OCI-LY3 (cell line): ENCODE measurements at regions not wholly inside any gene's neighbourhood (a gene's known extent, or its start where the extent isn't known, plus 50 kb on each side); places are given as distances from the start of the nearest gene placed in this dataset.

Experiments used
- H2AFZ ChIP-seq: fragments of 200-600, 300-600 bp; shearing (Covaris generic); 2 replicates; pipeline ENCODE4 v1.6.0; 2014; ENCODE audit warnings: antibody characterized with exemption, low read depth, low read length
- H3K27ac ChIP-seq: fragments of 200-600, 300-600 bp; sonication (generic); 2 replicates; pipeline ENCODE4 v1.5.1; 2014; ENCODE audit warnings: mild to moderate bottlenecking, low read length, moderate library complexity, mixed read lengths
- H3K27me3 ChIP-seq: fragments of 200-600, 300-600 bp; sonication (generic); 2 replicates; pipeline ENCODE4 v1.6.1; 2014; ENCODE audit warnings: low read depth, low read length, mixed read lengths
- H3K36me3 ChIP-seq: fragments of 200-600, 300-600 bp; sonication (generic); replicated peaks from 2 replicates; pipeline ENCODE3; 2014; ENCODE audit warnings: low read depth, low read length, mixed read lengths
- H3K4me1 ChIP-seq: fragments of 300-600, 200-600 bp; sonication (generic); 2 replicates; pipeline ENCODE4 v1.6.1; 2014; ENCODE audit warnings: low read length, mixed read lengths
- H3K4me2 ChIP-seq: fragments of 200-600, 300-600 bp; sonication (generic); 2 replicates; pipeline ENCODE4 v1.6.1; 2014; ENCODE audit warnings: low read length, mixed read lengths
- H3K4me3 ChIP-seq: fragments of 300-600, 200-600 bp; sonication (generic); 2 replicates; pipeline ENCODE4 v1.5.1; 2014; ENCODE audit warnings: antibody characterized with exemption, mild to moderate bottlenecking, low read length, moderate library complexity
- H3K79me2 ChIP-seq: fragments of 300-600, 200-600 bp; shearing (Covaris generic); 2 replicates; pipeline ENCODE4 v1.6.1; 2014; ENCODE audit warnings: mild to moderate bottlenecking, low read length, mixed read lengths
- H3K9ac ChIP-seq: fragments of 300-600, 200-600 bp; shearing (Covaris generic); 2 replicates; pipeline ENCODE4 v1.6.0; 2014; ENCODE audit warnings: mild to moderate bottlenecking, low read length, moderate library complexity
- H3K9me3 ChIP-seq: fragments of 200-600, 300-600 bp; shearing (Covaris generic); 2 replicates; pipeline ENCODE4 v1.6.1; 2014; ENCODE audit warnings: low read length, mixed read lengths; ENCODE audit not compliant: insufficient read depth
- H4K20me1 ChIP-seq: fragments of 200-600, 300-600 bp; sonication (generic); 2 replicates; pipeline ENCODE4 v1.6.1; 2016; ENCODE audit warnings: low read length, mixed read lengths; ENCODE audit not compliant: insufficient read depth
- EZH2phosphoT487 ChIP-seq: fragments of 200-600 bp; shearing (Covaris generic); IDR thresholded peaks from 2 replicates; pipeline ENCODE4 v1.6.1; 2018; ENCODE audit warnings: antibody characterized with exemption, mixed run types, low read depth
- TF ChIP-seq, protein P1 (sequence below): fragments of 200-600, 300-600 bp; sonication (generic); IDR thresholded peaks from 2 replicates; pipeline ENCODE4 v1.5.1; 2014; ENCODE audit warnings: antibody characterized with exemption, low read length, low read depth

DNA sequence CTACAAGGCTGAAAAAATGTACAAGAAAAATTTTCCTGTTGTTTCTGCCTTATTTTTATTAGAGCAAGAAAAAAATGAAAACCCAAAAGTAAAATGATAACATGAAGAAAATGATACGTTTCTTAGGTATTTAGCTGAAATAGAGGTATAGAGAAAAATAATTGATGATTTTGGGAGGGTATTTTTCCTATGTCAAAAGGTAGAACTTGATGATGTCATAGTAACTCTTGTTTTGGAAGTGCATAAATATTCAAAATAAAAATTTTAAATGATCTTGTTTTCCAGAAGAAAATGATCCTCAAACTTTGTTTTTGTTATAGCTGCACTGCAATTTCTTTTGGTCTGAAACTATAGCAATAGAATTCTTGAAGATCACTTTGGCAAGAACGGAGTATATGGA is 608.8 kb upstream of the BOD1L1 start:
- no peak overlapping the region for H3K4me3 ChIP-seq
- no peaks in the 10 kb centered on the region for H3K27me3 ChIP-seq
- H3K27ac ChIP-seq = no peak overlapping the region
- H3K9me3 ChIP-seq = no peaks in the 10 kb centered on the region
- TF ChIP-seq, protein P1, sequence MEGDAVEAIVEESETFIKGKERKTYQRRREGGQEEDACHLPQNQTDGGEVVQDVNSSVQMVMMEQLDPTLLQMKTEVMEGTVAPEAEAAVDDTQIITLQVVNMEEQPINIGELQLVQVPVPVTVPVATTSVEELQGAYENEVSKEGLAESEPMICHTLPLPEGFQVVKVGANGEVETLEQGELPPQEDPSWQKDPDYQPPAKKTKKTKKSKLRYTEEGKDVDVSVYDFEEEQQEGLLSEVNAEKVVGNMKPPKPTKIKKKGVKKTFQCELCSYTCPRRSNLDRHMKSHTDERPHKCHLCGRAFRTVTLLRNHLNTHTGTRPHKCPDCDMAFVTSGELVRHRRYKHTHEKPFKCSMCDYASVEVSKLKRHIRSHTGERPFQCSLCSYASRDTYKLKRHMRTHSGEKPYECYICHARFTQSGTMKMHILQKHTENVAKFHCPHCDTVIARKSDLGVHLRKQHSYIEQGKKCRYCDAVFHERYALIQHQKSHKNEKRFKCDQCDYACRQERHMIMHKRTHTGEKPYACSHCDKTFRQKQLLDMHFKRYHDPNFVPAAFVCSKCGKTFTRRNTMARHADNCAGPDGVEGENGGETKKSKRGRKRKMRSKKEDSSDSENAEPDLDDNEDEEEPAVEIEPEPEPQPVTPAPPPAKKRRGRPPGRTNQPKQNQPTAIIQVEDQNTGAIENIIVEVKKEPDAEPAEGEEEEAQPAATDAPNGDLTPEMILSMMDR = no peak
- no peak for TF ChIP-seq EZH2phosphoT487
- no peak overlapping the region for H2AFZ ChIP-seq
- H3K4me1 ChIP-seq = no peaks in the 10 kb centered on the region
- no peak overlapping the region for H3K4me2 ChIP-seq
- no peak overlapping the region for H3K9ac ChIP-seq
- H3K36me3 ChIP-seq = no peaks in the 10 kb centered on the region
- H4K20me1 ChIP-seq = no peaks in the 10 kb centered on the region
- H3K79me2 ChIP-seq = no peaks in the 10 kb centered on the region

- Histone ChIP-seq H3K79me2 (no peaks in the 10 kb centered on the region), H2AFZ (no peak overlapping the region), H3K27me3 (no peaks in the 10 kb centered on the region), H3K4me3 (no peak overlapping the region), H3K4me1 (no peaks in the 10 kb centered on the region), H4K20me1 (no peaks in the 10 kb centered on the region), H3K9ac (no peak overlapping the region), H3K4me2 (no peak overlapping the region), H3K27ac (no peak overlapping the region), H3K36me3 (no peaks in the 10 kb centered on the region), H3K9me3 (no peaks in the 10 kb centered on the region)
- no peak for TF ChIP-seq EZH2phosphoT487
- TF ChIP-seq, protein P1 = no peak
Measured at GRCh38 chr4:14237911-14238310, 610.4 kb upstream of the BOD1L1 start.

- Histone ChIP-seq H2AFZ (no peak overlapping the region), H4K20me1 (no peaks in the 10 kb centered on the region), H3K27me3 (no peaks in the 10 kb centered on the region), H3K9ac (no peak overlapping the region), H3K4me2 (no peak overlapping the region), H3K27ac (no peak overlapping the region), H3K9me3 (no peaks in the 10 kb centered on the region), H3K36me3 (no peaks in the 10 kb centered on the region), H3K4me3 (no peak overlapping the region), H3K4me1 (peaks cover 6% of the 10 kb centered on the region), H3K79me2 (no peaks in the 10 kb centered on the region)
- TF ChIP-seq EZH2phosphoT487 = no peak
- TF ChIP-seq, protein P1 = no peak
Measured at GRCh38 chr4:14241574-14241973, 614.0 kb upstream of the BOD1L1 start.

- Histone ChIP-seq H3K4me1 (peaks cover 7% of the 10 kb centered on the region), H3K79me2 (no peaks in the 10 kb centered on the region), H3K9me3 (no peaks in the 10 kb centered on the region), H3K4me3 (no peak overlapping the region), H4K20me1 (no peaks in the 10 kb centered on the region), H3K36me3 (no peaks in the 10 kb centered on the region), H3K27me3 (no peaks in the 10 kb centered on the region), H3K4me2 (no peak overlapping the region), H3K27ac (no peak overlapping the region), H2AFZ (no peak overlapping the region), H3K9ac (no peak overlapping the region)
- TF ChIP-seq, protein P1 = no peak
- no peak for TF ChIP-seq EZH2phosphoT487
Measured at GRCh38 chr4:14247767-14248166, 620.2 kb upstream of the BOD1L1 start.
